Sigmoid colon (tissue), 6 donors: ENCODE measurements at regions not wholly inside any gene's neighbourhood (a gene's known extent, or its start where the extent isn't known, plus 50 kb on each side); places are given as distances from the start of the nearest gene placed in this dataset.

Experiments used
- DNase-seq: peaks from one replicate; pipeline ENCODE4 v3.0.0-alpha.2; 2019
- H3K27ac ChIP-seq, 4 donors: fragments of 200-600 bp; sonication (generic); one replicate each; pipeline ENCODE4 v1.5.1; 2016 to 2019; ENCODE audit warnings: mild to moderate bottlenecking in 1 of 4
- H3K27me3 ChIP-seq, 3 donors: fragments of 200-600 bp; sonication (generic); one replicate each; pipeline ENCODE4 v1.5.1; 2019; ENCODE audit warnings: mild to moderate bottlenecking in 1 of 3
- H3K36me3 ChIP-seq, 4 donors: fragments of 200-600 bp; sonication (generic); one replicate each; pipeline ENCODE4 v1.5.1; 2016 to 2019
- H3K4me1 ChIP-seq, 4 donors: fragments of 200-600 bp; sonication (generic); one replicate each; pipeline ENCODE4 v1.5.1; 2017 to 2019
- H3K4me3 ChIP-seq, 4 donors: fragments of 200-600 bp; sonication (generic); one replicate each; pipeline ENCODE4 v1.5.1; 2017 to 2019; ENCODE audit warnings: mild to moderate bottlenecking in 2 of 4, moderate library complexity in 1 of 4
- H3K9me3 ChIP-seq, 4 donors: fragments of 200-600 bp in 3 of 4; sonication (generic) in 3 of 4; one replicate each; pipeline versions ENCODE4 v1.5.1 to v1.6.1; 2013 to 2019
- CTCF ChIP-seq, 4 experiments: fragments of 450-650 bp in 3 of 4; fragments of 200-600 bp in 1 of 4; IDR thresholded peaks; one replicate each; pipeline ENCODE4 v1.5.1; 2016 to 2019; ENCODE audit warnings: antibody characterized with exemption in 4 of 4, mild to moderate bottlenecking in 3 of 4, moderate library complexity in 2 of 4
- EP300 ChIP-seq, 4 donors: sonication (generic); formaldehyde crosslinking; IDR thresholded peaks; one replicate each; pipeline ENCODE4 v1.6.1; 2017; ENCODE audit warnings: antibody characterized with exemption in 4 of 4
- POLR2A ChIP-seq, 2 donors: fragments of 450-650 bp; IDR thresholded peaks; one replicate each; pipeline ENCODE4 v1.6.1; 2016; ENCODE audit warnings: antibody characterized with exemption in 2 of 2, mild to moderate bottlenecking in 2 of 2, moderate library complexity in 2 of 2
- POLR2AphosphoS5 ChIP-seq, 4 donors: sonication (generic); formaldehyde crosslinking; IDR thresholded peaks; one replicate each; pipeline ENCODE4 v1.6.1; 2017; ENCODE audit warnings: antibody characterized with exemption in 4 of 4
- WGBS, 2 donors: extraction: QIAGEN DNeasy Blood & Tissue Kit; methylation state at CpG; one replicate each; pipeline ENCODE4 v1.1.7; 2013; 5-methylcytosine and 5-hydroxymethylcytosine counted together
- intact Hi-C: fragments of 100-400 bp; cut with DNase I; formaldehyde crosslinking; loops from one replicate; pipeline ENCODE4 v1.15.1; 2023
- donor health status: healthy with polysubstance abuse.
- donor health status: healthy.

- no peaks in the 10 kb centered on the region for H3K36me3 ChIP-seq
- TF ChIP-seq POLR2A (IDR thresholded peaks at IDR 0.05) (no peak), CTCF (IDR thresholded peaks at IDR 0.05) (no peak), EP300 (IDR thresholded peaks at IDR 0.05) (no peak), POLR2AphosphoS5 (IDR thresholded peaks at IDR 0.05) (no peak)
- intact Hi-C loops, result loop anchor here (5.0 kb wide), 2 partner anchors 121 to 271 kb away; no protein-coding TSS in a partner anchor
- no peaks in the 10 kb centered on the region for H3K9me3 ChIP-seq
- H3K27ac ChIP-seq, result no peak overlapping the region
- H3K27me3 ChIP-seq, result no peaks in the 10 kb centered on the region
- no peak overlapping the region for H3K4me3 ChIP-seq
- H3K4me1 ChIP-seq, result peaks cover 0 to 5% (median 0%) of the 10 kb centered on the region in 4 donors
- no peak for DNase-seq
- 32% methylated on average over 2 of the region's 2 CpGs for WGBS, 2 donors
These were observed 53.4 kb upstream of the C1orf185 start for GRCh38 chr1:51048670-51049069.
